ENCODE measurements at regions not wholly inside any gene's neighbourhood (a gene's known extent, or its start where the extent isn't known, plus 50 kb on each side); places are given as distances from the start of the nearest gene placed in this dataset.

DNA sequence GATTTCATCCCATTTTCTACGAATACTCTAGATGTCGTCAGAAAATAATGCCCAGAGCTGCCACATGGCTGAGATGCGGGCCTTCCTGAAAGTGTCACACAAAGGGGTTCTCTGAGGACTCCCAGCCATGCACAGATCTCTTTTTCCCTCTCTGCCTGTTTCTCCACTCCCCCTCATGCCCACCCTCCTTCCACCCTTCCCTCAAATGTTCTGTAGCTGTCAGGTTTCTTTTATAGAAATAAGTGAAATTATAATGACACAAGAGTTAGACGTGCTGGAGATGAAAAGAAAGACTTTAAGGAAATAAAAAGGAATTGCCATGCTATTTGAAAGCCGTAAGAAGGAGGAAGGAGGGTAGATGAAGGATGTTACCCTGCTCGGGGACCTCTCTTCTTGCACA is 819.3 kb upstream of the CELF2 start:
- no peaks in the 10 kb centered on the region for H3K4me1 ChIP-seq
- DNase-seq, result no peak
- H3K4me3 ChIP-seq, result no peak overlapping the region
- H3K27ac ChIP-seq, result no peak overlapping the region
- H3K9me3 ChIP-seq, result no peaks in the 10 kb centered on the region
- TF ChIP-seq EP300 (IDR thresholded peaks at IDR 0.05) (no peak), POLR2A (IDR thresholded peaks at IDR 0.05) (no peak), POLR2AphosphoS5 (IDR thresholded peaks at IDR 0.05) (no peak)
- TF ChIP-seq, protein P1, sequence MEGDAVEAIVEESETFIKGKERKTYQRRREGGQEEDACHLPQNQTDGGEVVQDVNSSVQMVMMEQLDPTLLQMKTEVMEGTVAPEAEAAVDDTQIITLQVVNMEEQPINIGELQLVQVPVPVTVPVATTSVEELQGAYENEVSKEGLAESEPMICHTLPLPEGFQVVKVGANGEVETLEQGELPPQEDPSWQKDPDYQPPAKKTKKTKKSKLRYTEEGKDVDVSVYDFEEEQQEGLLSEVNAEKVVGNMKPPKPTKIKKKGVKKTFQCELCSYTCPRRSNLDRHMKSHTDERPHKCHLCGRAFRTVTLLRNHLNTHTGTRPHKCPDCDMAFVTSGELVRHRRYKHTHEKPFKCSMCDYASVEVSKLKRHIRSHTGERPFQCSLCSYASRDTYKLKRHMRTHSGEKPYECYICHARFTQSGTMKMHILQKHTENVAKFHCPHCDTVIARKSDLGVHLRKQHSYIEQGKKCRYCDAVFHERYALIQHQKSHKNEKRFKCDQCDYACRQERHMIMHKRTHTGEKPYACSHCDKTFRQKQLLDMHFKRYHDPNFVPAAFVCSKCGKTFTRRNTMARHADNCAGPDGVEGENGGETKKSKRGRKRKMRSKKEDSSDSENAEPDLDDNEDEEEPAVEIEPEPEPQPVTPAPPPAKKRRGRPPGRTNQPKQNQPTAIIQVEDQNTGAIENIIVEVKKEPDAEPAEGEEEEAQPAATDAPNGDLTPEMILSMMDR (IDR thresholded peaks at IDR 0.05), result no peak
- WGBS, 2 donors, result 73 to 86% methylated on average over 6 of the region's 6 CpGs
- H3K36me3 ChIP-seq, result no peaks in the 10 kb centered on the region
- no peaks in the 10 kb centered on the region for H3K27me3 ChIP-seq
- intact Hi-C loops (cut with DNase I), result no loop called here

DNA sequence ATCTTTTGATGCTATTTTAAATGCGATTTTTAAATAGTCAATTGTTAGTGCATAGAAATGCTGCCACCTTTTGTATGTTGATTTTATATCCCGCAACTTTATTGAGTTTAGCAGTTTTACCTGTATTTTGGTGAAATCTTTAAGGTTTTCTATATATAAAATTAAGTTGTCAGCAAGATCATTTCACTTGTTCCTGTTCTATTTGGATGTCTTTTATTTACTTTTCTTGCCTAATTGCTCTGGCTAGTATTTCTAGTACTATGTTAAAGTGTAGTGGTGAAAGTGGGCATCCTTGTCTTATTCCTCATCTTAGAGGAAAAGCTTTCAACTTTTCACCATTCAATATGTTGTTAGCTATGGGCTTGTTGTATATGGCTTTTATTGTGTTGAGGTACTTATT is 813.3 kb upstream of the CELF2 start:
- H3K27ac ChIP-seq, result no peak overlapping the region
- no peaks in the 10 kb centered on the region for H3K27me3 ChIP-seq
- no peak overlapping the region for H3K4me3 ChIP-seq
- 89 to 92% methylated on average over 2 of the region's 2 CpGs for WGBS, 2 donors
- H3K4me1 ChIP-seq, result peaks cover 0 to 5% (median 0%) of the 10 kb centered on the region in 4 donors
- H3K9me3 ChIP-seq, result peaks cover 0 to 10% (median 2%) of the 10 kb centered on the region in 4 donors
- no peaks in the 10 kb centered on the region for H3K36me3 ChIP-seq
- no peak for DNase-seq
- no peak for TF ChIP-seq EP300 (IDR thresholded peaks at IDR 0.05)
- no peak for TF ChIP-seq POLR2A (IDR thresholded peaks at IDR 0.05)
- TF ChIP-seq, protein P1 (IDR thresholded peaks at IDR 0.05), result no peak
- TF ChIP-seq POLR2AphosphoS5 (IDR thresholded peaks at IDR 0.05), result no peak
- intact Hi-C loops (cut with DNase I), result no loop called here

DNA sequence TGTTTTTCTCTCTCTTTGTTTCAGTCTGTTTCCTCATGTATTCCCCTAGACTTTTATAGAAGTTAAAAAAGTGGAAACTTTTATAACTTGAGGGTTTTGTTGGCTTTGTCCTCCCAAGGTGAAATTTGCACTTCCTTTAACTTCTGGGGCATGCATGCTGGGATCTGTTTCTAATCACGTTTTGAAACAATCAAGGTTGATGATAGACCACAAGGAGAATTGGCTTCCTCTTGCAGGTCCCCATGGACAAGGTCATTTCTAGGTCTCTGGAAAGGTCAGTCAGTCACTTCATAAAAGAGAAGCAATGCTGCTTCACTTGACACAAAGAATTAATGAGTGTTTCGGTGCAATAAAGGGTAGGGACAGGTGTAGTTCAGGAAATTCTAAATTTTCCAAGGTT is 811.8 kb upstream of the CELF2 start:
- WGBS, 2 donors, result 72 to 82% methylated on average over 2 of the region's 2 CpGs

DNA sequence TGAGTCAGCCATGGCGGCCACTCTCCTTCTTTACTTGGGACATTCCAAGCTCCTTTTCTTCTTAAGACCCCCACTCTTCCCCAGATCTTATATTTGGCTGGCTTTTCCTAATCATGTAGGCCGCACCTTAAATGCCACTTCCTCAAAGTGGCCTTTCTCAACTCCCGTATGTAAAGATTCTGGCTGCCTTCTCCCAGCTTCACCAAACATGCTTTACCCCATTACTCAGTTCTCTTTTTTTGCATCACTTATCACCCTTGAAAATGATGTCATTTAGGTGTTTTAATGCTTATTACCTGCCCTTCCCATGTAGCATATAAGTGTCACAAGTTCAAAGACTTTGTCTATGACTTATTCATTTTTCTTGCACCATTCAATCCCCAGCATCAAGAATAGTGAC is 810.1 kb upstream of the CELF2 start:
- intact Hi-C loops (cut with DNase I), result no loop called here

More for the DNA sequence above, 811.8 kb upstream of the CELF2 start:
- Histone ChIP-seq H3K27me3 (no peaks in the 10 kb centered on the region), H3K36me3 (no peaks in the 10 kb centered on the region), H3K4me1 (peaks cover 0 to 5% (median 0%) of the 10 kb centered on the region in 4 donors), H3K9me3 (peaks cover 0 to 10% (median 2%) of the 10 kb centered on the region in 4 donors), H3K4me3 (no peak overlapping the region), H3K27ac (no peak overlapping the region)
- DNase-seq, result no peak
- intact Hi-C loops (cut with DNase I), result no loop called here
- TF ChIP-seq POLR2AphosphoS5 (IDR thresholded peaks at IDR 0.05) (no peak), EP300 (IDR thresholded peaks at IDR 0.05) (no peak)
- TF ChIP-seq, protein P1 (IDR thresholded peaks at IDR 0.05), result no peak

More for the DNA sequence above, 810.1 kb upstream of the CELF2 start:
- DNase-seq, result no peak
- 60 to 84% methylated on average over 3 of the region's 3 CpGs for WGBS, 2 donors
- Histone ChIP-seq H3K27ac (no peak overlapping the region), H3K27me3 (no peaks in the 10 kb centered on the region), H3K9me3 (peaks cover 0 to 10% (median 2%) of the 10 kb centered on the region in 4 donors), H3K36me3 (no peaks in the 10 kb centered on the region), H3K4me1 (peaks cover 0 to 5% (median 0%) of the 10 kb centered on the region in 4 donors), H3K4me3 (no peak overlapping the region)
- TF ChIP-seq, protein P1 (IDR thresholded peaks at IDR 0.05), result no peak
- TF ChIP-seq POLR2A (IDR thresholded peaks at IDR 0.05) (no peak), POLR2AphosphoS5 (IDR thresholded peaks at IDR 0.05) (no peak), EP300 (IDR thresholded peaks at IDR 0.05) (no peak)
